Glutamatergic neuron (in vitro differentiated cells): ENCODE measurements at regions not wholly inside any gene's neighbourhood (a gene's known extent, or its start where the extent isn't known, plus 50 kb on each side); places are given as distances from the start of the nearest gene placed in this dataset.

Experiments
- DNase-seq: peaks from one replicate; pipeline ENCODE4 v3.0.0; 2022
- H3K27ac Mint-ChIP-seq: one replicate; pipeline ENCODE4 v1.8.0; 2020; ENCODE audit warnings: mild to moderate bottlenecking, mixed read lengths, inconsistent platforms; ENCODE audit not compliant: unreplicated experiment
- H3K27me3 Mint-ChIP-seq: one replicate; pipeline ENCODE4 v1.8.0; 2020; ENCODE audit warnings: mild to moderate bottlenecking, moderate library complexity, mixed read lengths, inconsistent platforms; ENCODE audit not compliant: unreplicated experiment
- H3K36me3 Mint-ChIP-seq: one replicate; pipeline ENCODE4 v1.8.0; 2020; ENCODE audit warnings: mild to moderate bottlenecking, mixed read lengths, inconsistent platforms; ENCODE audit not compliant: unreplicated experiment
- H3K4me1 Mint-ChIP-seq: one replicate; pipeline ENCODE4 v1.8.0; 2020; ENCODE audit warnings: mild to moderate bottlenecking, low read depth, mixed read lengths, inconsistent platforms; ENCODE audit not compliant: unreplicated experiment
- H3K4me3 Mint-ChIP-seq: one replicate; pipeline ENCODE4 v1.8.0; 2020; ENCODE audit warnings: mild to moderate bottlenecking, mixed read lengths, inconsistent platforms; ENCODE audit not compliant: unreplicated experiment
- H3K9me3 Mint-ChIP-seq: one replicate; pipeline ENCODE4 v1.8.0; 2020; ENCODE audit warnings: mild to moderate bottlenecking, moderate library complexity, mixed read lengths, inconsistent platforms; ENCODE audit not compliant: unreplicated experiment
- TF ChIP-seq, protein P1 (sequence below): fragments of 200-600 bp; sonication (generic); IDR thresholded peaks from one replicate; pipeline ENCODE4 v1.5.0; 2021; ENCODE audit not compliant: partially characterized antibody, unreplicated experiment

DNA sequence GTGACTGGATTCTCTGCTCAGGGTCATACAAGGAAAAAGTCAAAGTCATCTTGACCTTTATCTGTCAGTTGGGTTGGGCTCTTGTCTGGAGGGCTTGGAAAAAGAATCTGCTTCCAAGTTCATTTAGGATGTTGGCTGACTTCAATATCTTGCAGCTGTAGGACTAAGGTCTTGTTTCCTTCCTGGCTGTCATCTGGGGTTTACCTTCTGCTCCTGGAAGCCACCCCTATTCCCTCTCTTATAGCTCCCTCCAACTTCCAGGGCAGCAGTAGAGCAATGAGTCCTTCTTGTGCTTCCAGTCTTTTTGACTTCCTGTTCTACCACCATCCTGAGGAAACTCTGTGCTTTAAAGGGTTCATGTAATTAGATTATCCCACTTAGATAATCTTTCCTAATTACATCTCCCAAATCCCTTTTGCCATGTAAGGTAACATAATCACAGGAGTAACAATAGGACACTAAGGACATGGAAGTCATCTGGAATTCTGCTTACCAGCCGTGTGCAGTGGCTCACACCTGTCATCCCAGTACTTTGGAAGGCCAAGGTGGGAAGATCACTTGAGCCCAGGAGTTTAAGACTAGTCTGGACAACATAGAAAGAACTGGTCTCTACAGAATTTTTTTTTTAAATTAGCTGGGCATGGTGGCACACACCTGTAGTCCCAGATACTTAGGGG is 170.7 kb upstream of the KITLG start:
- Mint-ChIP-seq H3K4me3 (no peak overlapping the region), H3K36me3 (no peaks in the 10 kb centered on the region), H3K27ac (no peak overlapping the region), H3K4me1 (no peaks in the 10 kb centered on the region), H3K27me3 (no peaks in the 10 kb centered on the region), H3K9me3 (no peaks in the 10 kb centered on the region)
- DNase-seq: no peak
- TF ChIP-seq, protein P1, sequence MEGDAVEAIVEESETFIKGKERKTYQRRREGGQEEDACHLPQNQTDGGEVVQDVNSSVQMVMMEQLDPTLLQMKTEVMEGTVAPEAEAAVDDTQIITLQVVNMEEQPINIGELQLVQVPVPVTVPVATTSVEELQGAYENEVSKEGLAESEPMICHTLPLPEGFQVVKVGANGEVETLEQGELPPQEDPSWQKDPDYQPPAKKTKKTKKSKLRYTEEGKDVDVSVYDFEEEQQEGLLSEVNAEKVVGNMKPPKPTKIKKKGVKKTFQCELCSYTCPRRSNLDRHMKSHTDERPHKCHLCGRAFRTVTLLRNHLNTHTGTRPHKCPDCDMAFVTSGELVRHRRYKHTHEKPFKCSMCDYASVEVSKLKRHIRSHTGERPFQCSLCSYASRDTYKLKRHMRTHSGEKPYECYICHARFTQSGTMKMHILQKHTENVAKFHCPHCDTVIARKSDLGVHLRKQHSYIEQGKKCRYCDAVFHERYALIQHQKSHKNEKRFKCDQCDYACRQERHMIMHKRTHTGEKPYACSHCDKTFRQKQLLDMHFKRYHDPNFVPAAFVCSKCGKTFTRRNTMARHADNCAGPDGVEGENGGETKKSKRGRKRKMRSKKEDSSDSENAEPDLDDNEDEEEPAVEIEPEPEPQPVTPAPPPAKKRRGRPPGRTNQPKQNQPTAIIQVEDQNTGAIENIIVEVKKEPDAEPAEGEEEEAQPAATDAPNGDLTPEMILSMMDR: no peak

DNA sequence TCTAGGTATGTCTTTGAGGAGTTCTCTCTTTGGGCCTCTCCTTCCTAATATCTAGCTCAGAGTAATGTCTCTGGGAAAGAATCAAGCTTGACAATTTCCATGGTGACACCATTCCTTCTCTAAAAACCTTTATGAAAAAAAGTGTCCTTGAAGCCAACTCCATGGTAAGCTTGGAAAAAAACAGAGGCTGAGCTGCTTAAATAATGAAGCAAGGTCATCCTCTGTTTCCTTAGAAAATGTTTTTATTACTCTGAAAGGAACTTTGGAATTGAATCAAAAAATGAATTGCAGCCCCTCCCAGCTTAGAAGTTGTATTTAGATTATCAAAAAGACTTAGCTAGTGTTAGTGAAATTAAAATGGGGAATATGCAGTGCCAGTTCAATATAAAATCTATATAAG is 166.1 kb upstream of the KITLG start:
- TF ChIP-seq, protein P1: no peak
- Mint-ChIP-seq H3K9me3 (no peaks in the 10 kb centered on the region), H3K36me3 (no peaks in the 10 kb centered on the region), H3K4me1 (no peaks in the 10 kb centered on the region), H3K27ac (no peak overlapping the region), H3K4me3 (no peak overlapping the region), H3K27me3 (no peaks in the 10 kb centered on the region)
- DNase-seq: no peak

DNA sequence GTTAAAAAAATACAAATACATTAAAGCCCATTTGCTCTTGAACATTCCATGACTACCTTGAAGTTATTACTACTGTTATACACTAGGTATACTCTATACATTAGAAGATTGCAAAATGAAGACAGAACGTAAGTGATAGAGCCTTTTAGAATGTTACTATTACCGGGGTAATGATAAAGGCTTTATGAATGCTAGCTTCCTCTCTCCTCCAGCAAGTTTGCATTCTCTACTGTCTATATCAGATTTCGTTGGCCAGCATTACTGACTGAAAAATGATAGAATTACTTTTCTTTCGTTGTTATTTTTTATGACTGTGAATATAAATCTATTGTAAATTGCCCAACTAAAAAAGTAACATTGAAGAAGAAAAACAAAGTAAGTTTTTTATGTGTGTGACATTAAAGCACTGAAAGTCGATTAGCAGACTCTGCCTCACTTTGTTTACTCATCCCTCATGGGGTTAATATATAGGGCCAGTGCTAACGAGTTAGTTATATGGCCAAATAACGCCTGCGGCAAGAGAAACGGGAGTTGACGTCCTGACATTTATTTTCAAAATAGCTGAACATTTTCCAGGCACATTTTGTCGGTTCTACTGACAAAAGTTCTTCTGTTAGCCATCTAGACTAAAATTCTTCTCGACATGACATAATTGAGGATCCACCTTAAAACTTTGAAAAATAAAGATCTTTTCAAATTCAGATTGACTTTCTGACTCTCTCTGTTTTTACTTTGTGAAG is 163.8 kb upstream of the KITLG start:
- TF ChIP-seq, protein P1: no peak
- no peaks in the 10 kb centered on the region for H3K36me3 Mint-ChIP-seq
- no peak for DNase-seq
- H3K4me1 Mint-ChIP-seq: no peaks in the 10 kb centered on the region
- no peaks in the 10 kb centered on the region for H3K27me3 Mint-ChIP-seq
- no peaks in the 10 kb centered on the region for H3K9me3 Mint-ChIP-seq
- H3K4me3 Mint-ChIP-seq: no peak overlapping the region
- H3K27ac Mint-ChIP-seq: no peak overlapping the region

DNA sequence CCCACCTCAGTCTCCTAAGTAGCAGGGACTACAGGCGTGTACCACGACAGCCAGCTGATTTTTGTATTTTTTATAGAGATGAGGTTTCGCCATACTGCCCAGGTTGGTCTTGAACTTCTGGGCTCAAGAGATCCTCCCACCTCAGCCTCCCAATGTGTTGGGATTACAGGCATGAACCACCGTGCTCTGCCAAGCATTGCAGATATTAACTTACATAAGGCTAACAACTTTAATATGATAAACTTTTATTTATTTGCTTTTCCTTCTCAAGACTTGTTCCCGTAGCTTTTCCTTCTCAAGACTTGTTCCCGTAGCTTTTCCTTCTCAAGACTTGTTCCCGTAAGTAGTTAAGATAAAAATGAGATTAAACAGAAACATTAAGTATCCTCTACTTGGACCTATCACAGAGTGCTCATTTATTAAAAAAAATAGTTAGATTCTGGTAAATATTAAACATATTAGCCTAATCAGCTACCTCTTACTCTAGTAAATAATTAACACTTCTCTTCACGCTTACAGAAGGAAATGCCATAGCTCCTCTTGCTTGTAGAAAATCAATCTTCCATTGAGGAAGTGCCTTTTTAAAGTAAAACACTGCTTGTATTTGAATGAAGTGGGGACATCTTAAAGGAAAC is 157.7 kb upstream of the KITLG start:
- TF ChIP-seq, protein P1: no peak

DNA sequence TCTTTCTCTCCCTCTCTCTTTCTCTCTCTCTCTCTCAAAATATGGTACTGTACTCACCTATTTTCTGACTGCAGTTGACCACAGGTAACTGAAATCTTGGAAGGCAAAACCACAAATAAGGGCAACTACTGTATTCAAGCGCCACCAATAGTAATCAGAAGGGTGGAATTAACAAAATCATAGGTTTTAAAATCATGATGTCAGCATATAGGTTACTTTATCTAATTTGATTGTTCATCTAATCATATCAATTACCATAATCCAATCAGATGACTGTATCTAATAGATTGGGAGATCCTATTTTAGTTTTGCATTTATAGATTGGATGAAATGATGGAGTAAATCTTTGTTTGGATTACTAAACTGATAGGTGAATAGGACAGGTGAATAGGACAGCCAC is 155.8 kb upstream of the KITLG start:
- TF ChIP-seq, protein P1: no peak
- Mint-ChIP-seq H3K27me3 (no peaks in the 10 kb centered on the region), H3K27ac (no peak overlapping the region), H3K9me3 (no peaks in the 10 kb centered on the region), H3K4me1 (no peaks in the 10 kb centered on the region), H3K4me3 (no peak overlapping the region), H3K36me3 (no peaks in the 10 kb centered on the region)
- DNase-seq: no peak

More for the DNA sequence above, 157.7 kb upstream of the KITLG start:
- Mint-ChIP-seq H3K4me3 (no peak overlapping the region), H3K36me3 (no peaks in the 10 kb centered on the region), H3K4me1 (no peaks in the 10 kb centered on the region), H3K27me3 (no peaks in the 10 kb centered on the region), H3K9me3 (no peaks in the 10 kb centered on the region), H3K27ac (no peak overlapping the region)
- no peak for DNase-seq
